ENCODE measurements at regions not wholly inside any gene's neighbourhood (a gene's known extent, or its start where the extent isn't known, plus 50 kb on each side); places are given as distances from the start of the nearest gene placed in this dataset.

DNA sequence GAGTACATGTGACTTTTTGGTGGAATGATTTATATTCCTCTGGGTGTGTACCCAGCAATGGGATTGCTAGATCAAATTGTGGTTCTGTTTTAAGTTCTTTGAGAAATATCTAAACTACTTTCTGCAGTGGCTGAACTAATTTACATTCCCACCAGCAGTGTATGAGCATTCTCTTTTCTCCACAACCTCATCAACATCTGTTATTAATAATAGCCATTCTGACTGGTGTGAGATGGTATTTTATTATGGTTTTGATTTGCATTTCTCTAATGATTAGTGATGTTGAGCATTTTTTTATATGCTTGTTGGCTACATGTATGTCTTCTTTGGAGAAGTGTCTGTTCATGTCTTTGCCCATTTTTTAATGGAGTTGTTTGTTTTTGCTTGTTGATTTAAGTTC, 267.4 kb upstream of the NT5C1B start:
- H3K9me3 ChIP-seq (ENCODE audit: control insufficient read depth, low read length): no peaks in the 10 kb centered on the region
- no peaks in the 10 kb centered on the region for H3K27me3 ChIP-seq (ENCODE audit: control insufficient read depth, insufficient read depth, low read length)
- no peaks in the 10 kb centered on the region for H3K36me3 ChIP-seq (ENCODE audit: control insufficient read depth, insufficient read depth, low read length)
- H3K9ac ChIP-seq: no peak overlapping the region
- TF ChIP-seq, protein P1, sequence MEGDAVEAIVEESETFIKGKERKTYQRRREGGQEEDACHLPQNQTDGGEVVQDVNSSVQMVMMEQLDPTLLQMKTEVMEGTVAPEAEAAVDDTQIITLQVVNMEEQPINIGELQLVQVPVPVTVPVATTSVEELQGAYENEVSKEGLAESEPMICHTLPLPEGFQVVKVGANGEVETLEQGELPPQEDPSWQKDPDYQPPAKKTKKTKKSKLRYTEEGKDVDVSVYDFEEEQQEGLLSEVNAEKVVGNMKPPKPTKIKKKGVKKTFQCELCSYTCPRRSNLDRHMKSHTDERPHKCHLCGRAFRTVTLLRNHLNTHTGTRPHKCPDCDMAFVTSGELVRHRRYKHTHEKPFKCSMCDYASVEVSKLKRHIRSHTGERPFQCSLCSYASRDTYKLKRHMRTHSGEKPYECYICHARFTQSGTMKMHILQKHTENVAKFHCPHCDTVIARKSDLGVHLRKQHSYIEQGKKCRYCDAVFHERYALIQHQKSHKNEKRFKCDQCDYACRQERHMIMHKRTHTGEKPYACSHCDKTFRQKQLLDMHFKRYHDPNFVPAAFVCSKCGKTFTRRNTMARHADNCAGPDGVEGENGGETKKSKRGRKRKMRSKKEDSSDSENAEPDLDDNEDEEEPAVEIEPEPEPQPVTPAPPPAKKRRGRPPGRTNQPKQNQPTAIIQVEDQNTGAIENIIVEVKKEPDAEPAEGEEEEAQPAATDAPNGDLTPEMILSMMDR (IDR thresholded peaks at IDR 0.05): no peak
- no peak overlapping the region for H3K27ac ChIP-seq
- no peak overlapping the region for H3K4me2 ChIP-seq (ENCODE audit: low read length)
- no peaks in the 10 kb centered on the region for H3K79me2 ChIP-seq
- H3K4me1 ChIP-seq: no peaks in the 10 kb centered on the region
- H3K4me3 ChIP-seq (ENCODE audit: low read depth, low read length): no peak overlapping the region
- no peak overlapping the region for H2AFZ ChIP-seq

DNA sequence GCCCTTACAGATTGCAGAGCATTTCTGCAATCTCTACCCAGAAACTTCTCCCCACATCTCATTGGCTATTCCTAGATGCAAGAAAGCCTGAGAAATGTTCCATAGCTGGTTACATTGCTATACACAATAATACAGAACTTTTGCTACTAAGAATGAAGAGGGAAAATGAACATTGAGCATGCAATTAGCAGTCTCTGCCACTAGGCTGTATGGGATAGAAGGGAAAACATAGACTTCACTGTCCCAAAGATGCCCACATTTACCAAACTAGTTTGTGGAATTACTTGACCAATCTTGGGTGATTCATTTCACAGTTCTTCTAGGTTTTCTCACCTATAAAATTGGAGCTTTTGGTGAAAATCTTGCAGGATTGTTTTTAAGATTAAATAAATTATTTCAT, 265.7 kb upstream of the NT5C1B start:
- Histone ChIP-seq H3K4me3 (ENCODE audit: low read depth, low read length) (no peak overlapping the region), H3K9ac (no peak overlapping the region), H3K79me2 (no peaks in the 10 kb centered on the region), H3K27ac (no peak overlapping the region), H3K9me3 (ENCODE audit: control insufficient read depth, low read length) (no peaks in the 10 kb centered on the region), H3K36me3 (ENCODE audit: control insufficient read depth, insufficient read depth, low read length) (no peaks in the 10 kb centered on the region), H3K27me3 (ENCODE audit: control insufficient read depth, insufficient read depth, low read length) (no peaks in the 10 kb centered on the region), H3K4me2 (ENCODE audit: low read length) (no peak overlapping the region), H2AFZ (no peak overlapping the region), H3K4me1 (no peaks in the 10 kb centered on the region)
- TF ChIP-seq, protein P1 (IDR thresholded peaks at IDR 0.05): no peak

DNA sequence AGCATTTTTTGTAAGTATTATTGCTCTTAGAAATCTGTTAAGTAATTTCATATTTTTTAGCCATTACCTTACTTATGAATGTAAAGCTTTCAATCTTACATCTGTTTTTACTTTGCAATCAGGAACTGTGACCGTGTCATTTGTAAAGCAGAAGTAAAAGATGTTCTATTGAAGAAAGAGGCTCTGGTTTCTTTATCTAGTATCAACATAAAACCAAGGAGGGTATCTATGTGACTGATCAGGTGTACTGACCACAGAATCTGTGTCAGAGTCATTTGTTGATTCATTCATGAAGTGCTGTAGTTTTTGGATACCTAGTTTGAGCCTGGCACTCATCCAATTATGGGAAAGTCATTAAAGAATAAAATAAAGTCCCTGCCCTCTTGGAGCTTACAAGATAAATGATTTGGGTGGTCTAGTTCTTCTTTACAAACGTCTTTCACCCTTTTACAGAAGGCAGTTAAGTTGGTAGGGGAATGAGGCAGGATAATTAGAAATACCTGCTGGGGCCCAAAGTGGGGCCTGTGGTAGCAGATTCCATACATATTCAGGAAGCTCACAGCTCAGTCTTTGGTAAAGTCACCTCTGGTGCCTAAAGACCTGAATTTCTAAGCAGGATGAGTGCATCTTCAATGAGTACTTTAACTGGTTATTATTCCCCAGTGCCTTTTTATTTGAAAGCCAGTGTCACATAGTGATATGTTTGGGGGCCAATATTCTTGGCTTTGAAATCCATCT, 260.6 kb upstream of the NT5C1B start:
- no peak overlapping the region for H3K4me3 ChIP-seq (ENCODE audit: low read depth, low read length)
- H3K9ac ChIP-seq: no peak overlapping the region
- TF ChIP-seq, protein P1 (IDR thresholded peaks at IDR 0.05): no peak
- H3K4me2 ChIP-seq (ENCODE audit: low read length): no peak overlapping the region
- H3K27me3 ChIP-seq (ENCODE audit: control insufficient read depth, insufficient read depth, low read length): no peaks in the 10 kb centered on the region
- H3K79me2 ChIP-seq: no peaks in the 10 kb centered on the region
- no peak overlapping the region for H3K27ac ChIP-seq
- no peaks in the 10 kb centered on the region for H3K4me1 ChIP-seq
- no peaks in the 10 kb centered on the region for H3K9me3 ChIP-seq (ENCODE audit: control insufficient read depth, low read length)
- H3K36me3 ChIP-seq (ENCODE audit: control insufficient read depth, insufficient read depth, low read length): no peaks in the 10 kb centered on the region
- H2AFZ ChIP-seq: no peak overlapping the region

DNA sequence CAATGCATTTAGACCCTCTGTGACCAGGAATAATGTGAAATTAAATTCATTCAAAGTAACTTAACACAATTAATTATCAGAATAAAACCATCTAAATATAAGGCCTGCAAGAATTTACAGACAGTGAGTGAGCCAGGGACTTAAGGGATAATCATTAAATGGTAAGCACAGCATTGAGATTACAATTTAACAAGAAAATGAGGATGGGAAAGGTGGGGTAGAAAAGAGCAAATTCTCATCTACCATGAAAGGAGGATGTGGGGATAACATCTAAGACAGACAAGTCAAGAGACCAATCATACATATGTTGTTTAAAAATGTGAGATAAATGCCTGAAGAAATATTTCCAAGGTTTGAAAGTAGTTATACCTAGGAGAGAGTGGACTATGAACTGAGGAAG, 259.3 kb upstream of the NT5C1B start:
- H3K4me1 ChIP-seq: no peaks in the 10 kb centered on the region
- no peak overlapping the region for H3K4me3 ChIP-seq (ENCODE audit: low read depth, low read length)
- no peaks in the 10 kb centered on the region for H3K9me3 ChIP-seq (ENCODE audit: control insufficient read depth, low read length)
- H3K9ac ChIP-seq: no peak overlapping the region
- H2AFZ ChIP-seq: no peak overlapping the region
- no peak overlapping the region for H3K27ac ChIP-seq
- TF ChIP-seq, protein P1 (IDR thresholded peaks at IDR 0.05): no peak
- no peaks in the 10 kb centered on the region for H3K27me3 ChIP-seq (ENCODE audit: control insufficient read depth, insufficient read depth, low read length)
- H3K79me2 ChIP-seq: no peaks in the 10 kb centered on the region
- H3K4me2 ChIP-seq (ENCODE audit: low read length): no peak overlapping the region
- no peaks in the 10 kb centered on the region for H3K36me3 ChIP-seq (ENCODE audit: control insufficient read depth, insufficient read depth, low read length)

DNA sequence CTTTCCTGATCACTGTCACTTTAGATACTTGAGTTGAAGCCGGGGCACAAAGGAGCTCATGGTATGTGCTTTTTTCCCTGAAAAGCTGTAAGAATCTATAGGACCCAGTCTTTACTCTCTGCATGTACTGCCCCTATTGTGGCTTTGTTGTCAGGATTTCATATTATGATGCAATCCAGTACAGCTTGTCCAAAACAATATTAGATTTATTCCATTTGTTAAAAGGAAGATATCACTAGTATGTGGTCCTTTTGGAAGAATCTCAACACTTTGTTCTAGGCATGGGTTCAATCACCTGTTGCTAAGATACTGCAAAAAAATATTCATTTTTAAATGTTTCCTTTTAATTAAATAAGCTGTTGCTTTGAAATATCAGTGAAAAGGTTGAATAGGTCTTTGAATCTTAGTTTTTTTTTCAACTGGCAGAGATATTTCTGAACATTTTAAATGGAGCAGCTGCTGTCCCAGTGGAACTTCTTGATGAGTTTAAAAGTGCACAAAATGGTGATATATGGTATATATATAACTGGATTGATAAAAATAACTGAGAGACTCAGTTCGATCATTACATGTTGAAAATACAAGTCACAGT, 256.6 kb upstream of the NT5C1B start:
- Histone ChIP-seq H2AFZ (no peak overlapping the region), H3K36me3 (ENCODE audit: control insufficient read depth, insufficient read depth, low read length) (no peaks in the 10 kb centered on the region), H3K4me3 (ENCODE audit: low read depth, low read length) (no peak overlapping the region), H3K4me1 (no peaks in the 10 kb centered on the region), H3K27ac (no peak overlapping the region), H3K9me3 (ENCODE audit: control insufficient read depth, low read length) (no peaks in the 10 kb centered on the region), H3K79me2 (no peaks in the 10 kb centered on the region), H3K27me3 (ENCODE audit: control insufficient read depth, insufficient read depth, low read length) (no peaks in the 10 kb centered on the region), H3K9ac (no peak overlapping the region), H3K4me2 (ENCODE audit: low read length) (no peak overlapping the region)
- TF ChIP-seq, protein P1 (IDR thresholded peaks at IDR 0.05): no peak

Measured in parathyroid adenoma (tissue), 2 donors.